ENCODE measurements at regions not wholly inside any gene's neighbourhood (a gene's known extent, or its start where the extent isn't known, plus 50 kb on each side); places are given as distances from the start of the nearest gene placed in this dataset.

DNA sequence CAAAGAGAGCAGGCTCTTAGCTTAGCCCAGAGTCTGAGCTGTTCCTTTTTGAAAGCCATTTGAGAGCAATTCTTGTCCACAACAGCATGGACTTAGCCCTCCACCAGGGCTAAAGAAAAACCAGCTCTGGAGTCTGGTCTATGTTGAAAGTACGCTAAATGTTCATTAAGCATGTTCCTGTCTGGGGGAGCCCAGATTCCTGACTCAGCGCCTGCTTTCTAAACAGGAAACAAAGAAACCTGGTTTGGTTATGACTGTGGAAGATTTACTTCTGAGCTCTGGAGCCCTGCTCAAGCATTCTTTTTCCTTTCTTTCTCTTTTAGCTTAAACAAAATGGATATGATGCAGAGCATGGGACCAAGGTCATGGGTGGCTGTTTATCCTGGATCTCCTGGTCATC is 279.8 kb downstream of the RBM43 start:
- H3K4me3 Mint-ChIP-seq (ENCODE audit: unreplicated experiment), result no peak overlapping the region
- TF ChIP-seq, protein P1, sequence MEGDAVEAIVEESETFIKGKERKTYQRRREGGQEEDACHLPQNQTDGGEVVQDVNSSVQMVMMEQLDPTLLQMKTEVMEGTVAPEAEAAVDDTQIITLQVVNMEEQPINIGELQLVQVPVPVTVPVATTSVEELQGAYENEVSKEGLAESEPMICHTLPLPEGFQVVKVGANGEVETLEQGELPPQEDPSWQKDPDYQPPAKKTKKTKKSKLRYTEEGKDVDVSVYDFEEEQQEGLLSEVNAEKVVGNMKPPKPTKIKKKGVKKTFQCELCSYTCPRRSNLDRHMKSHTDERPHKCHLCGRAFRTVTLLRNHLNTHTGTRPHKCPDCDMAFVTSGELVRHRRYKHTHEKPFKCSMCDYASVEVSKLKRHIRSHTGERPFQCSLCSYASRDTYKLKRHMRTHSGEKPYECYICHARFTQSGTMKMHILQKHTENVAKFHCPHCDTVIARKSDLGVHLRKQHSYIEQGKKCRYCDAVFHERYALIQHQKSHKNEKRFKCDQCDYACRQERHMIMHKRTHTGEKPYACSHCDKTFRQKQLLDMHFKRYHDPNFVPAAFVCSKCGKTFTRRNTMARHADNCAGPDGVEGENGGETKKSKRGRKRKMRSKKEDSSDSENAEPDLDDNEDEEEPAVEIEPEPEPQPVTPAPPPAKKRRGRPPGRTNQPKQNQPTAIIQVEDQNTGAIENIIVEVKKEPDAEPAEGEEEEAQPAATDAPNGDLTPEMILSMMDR (IDR thresholded peaks at IDR 0.05; ENCODE audit: insufficient read depth in 1 of 2, low read depth in 1 of 2, low read length in 1 of 2, severe bottlenecking in 1 of 2, unreplicated experiment in 1 of 2), result no peak
- CTCF ChIA-PET, result no interaction called here
- peaks cover 10% of the 10 kb centered on the region for H3K4me1 Mint-ChIP-seq (ENCODE audit: low read depth, unreplicated experiment)
- Histone ChIP-seq H3K9me3 (no peaks in the 10 kb centered on the region), H3K36me3 (ENCODE audit: control insufficient read depth, insufficient read depth, low read length) (no peaks in the 10 kb centered on the region), H3K4me3 (ENCODE audit: low read depth, low read length) (no peak overlapping the region), H3K27me3 (replicated peaks; ENCODE audit: control insufficient read depth, insufficient read depth, low read length) (no peaks in the 10 kb centered on the region), H3K4me1 (no peaks in the 10 kb centered on the region; the same call in 1 of the 2 replicates)
- intact Hi-C loops (cut with micrococcal nuclease; ENCODE audit: unreplicated experiment), result no loop called here
- H3K9me3 Mint-ChIP-seq (ENCODE audit: unreplicated experiment), result no peaks in the 10 kb centered on the region
- POLR2A ChIA-PET, result no interaction called here
- H3K27ac Mint-ChIP-seq (ENCODE audit: unreplicated experiment), result no peak overlapping the region
- DNase-seq, result peak in 1 of 2 experiments; percentile 2
- H3K27me3 Mint-ChIP-seq (ENCODE audit: insufficient read depth, unreplicated experiment), result no peaks in the 10 kb centered on the region
- BruUV-seq (replicated peaks), result no TSS peak
- no peaks in the 10 kb centered on the region for H3K36me3 Mint-ChIP-seq (ENCODE audit: insufficient read depth, unreplicated experiment)

DNA sequence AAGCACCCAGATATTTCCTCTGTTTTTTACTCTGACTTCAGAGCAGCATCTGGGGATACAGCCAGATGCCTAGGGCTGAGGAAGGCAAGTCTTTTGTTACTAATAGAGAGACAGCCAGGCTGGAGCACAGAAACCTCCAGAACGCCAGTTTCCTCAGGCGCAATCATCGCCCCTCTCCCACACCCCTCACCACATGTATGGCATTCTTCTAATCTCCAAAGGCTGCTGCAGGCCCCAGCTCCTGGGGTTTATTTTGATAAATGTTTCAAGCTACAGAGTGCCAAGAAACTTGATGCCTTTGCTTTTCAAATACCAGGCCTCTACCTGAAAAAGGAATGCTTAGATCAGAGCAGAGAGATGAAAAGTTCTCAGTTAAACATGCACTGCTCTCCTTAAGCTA is 283.6 kb downstream of the RBM43 start:
- Mint-ChIP-seq H3K36me3 (ENCODE audit: insufficient read depth, unreplicated experiment) (no peaks in the 10 kb centered on the region), H3K27me3 (ENCODE audit: insufficient read depth, unreplicated experiment) (no peaks in the 10 kb centered on the region), H3K4me3 (ENCODE audit: unreplicated experiment) (no peak overlapping the region), H3K27ac (ENCODE audit: unreplicated experiment) (no peak overlapping the region), H3K9me3 (ENCODE audit: unreplicated experiment) (no peaks in the 10 kb centered on the region), H3K4me1 (ENCODE audit: low read depth, unreplicated experiment) (peaks cover 10% of the 10 kb centered on the region)
- H3K9me3 ChIP-seq, result no peaks in the 10 kb centered on the region
- no TSS peak for BruUV-seq (replicated peaks)
- no peaks in the 10 kb centered on the region for H3K27me3 ChIP-seq (replicated peaks; ENCODE audit: control insufficient read depth, insufficient read depth, low read length)
- intact Hi-C loops (cut with micrococcal nuclease; ENCODE audit: unreplicated experiment), result no loop called here
- TF ChIP-seq, protein P1 (IDR thresholded peaks at IDR 0.05; ENCODE audit: insufficient read depth in 1 of 2, low read depth in 1 of 2, low read length in 1 of 2, severe bottlenecking in 1 of 2, unreplicated experiment in 1 of 2), result no peak
- no peak for DNase-seq
- no peaks in the 10 kb centered on the region for H3K36me3 ChIP-seq (ENCODE audit: control insufficient read depth, insufficient read depth, low read length)
- peaks cover 19% of the 10 kb centered on the region; the same call in 1 of the 2 replicates for H3K4me1 ChIP-seq
- POLR2A ChIA-PET, result no interaction called here
- CTCF ChIA-PET, result no interaction called here
- H3K4me3 ChIP-seq (ENCODE audit: low read depth, low read length), result no peak overlapping the region

DNA sequence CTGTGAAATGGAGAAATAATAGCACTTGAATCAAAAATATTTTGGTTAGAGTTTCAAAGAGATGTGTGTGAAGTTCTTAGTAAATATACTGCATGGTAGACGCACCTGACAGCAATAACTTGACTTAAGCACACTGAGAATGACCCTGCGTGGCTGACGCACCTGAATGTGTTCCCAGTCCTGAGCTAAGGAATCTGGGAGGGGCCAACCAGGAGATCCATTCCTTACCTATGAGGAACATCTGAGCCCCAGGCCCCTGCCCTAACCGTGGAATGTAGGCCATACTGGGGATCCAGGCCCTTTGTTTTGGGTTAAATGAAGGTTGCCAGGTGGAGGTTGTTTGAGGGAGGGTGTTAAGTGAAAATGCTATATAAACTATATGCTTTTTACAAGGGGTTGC is 284.4 kb downstream of the RBM43 start:
- intact Hi-C loops (cut with micrococcal nuclease; ENCODE audit: unreplicated experiment), result no loop called here
- Mint-ChIP-seq H3K9me3 (ENCODE audit: unreplicated experiment) (no peaks in the 10 kb centered on the region), H3K36me3 (ENCODE audit: insufficient read depth, unreplicated experiment) (no peaks in the 10 kb centered on the region), H3K4me1 (ENCODE audit: low read depth, unreplicated experiment) (peaks cover 5% of the 10 kb centered on the region), H3K27me3 (ENCODE audit: insufficient read depth, unreplicated experiment) (no peaks in the 10 kb centered on the region), H3K27ac (ENCODE audit: unreplicated experiment) (no peak overlapping the region), H3K4me3 (ENCODE audit: unreplicated experiment) (no peak overlapping the region)
- DNase-seq, result peak in 1 of 2 experiments; percentile 5
- CTCF ChIA-PET, result no interaction called here
- POLR2A ChIA-PET, result interaction anchor here (0.6 kb wide), 1 partner anchor 1376 kb away, joined by 10 read pairs; no protein-coding TSS in a partner anchor
- H3K4me3 ChIP-seq (ENCODE audit: low read depth, low read length), result no peak overlapping the region
- H3K36me3 ChIP-seq (ENCODE audit: control insufficient read depth, insufficient read depth, low read length), result no peaks in the 10 kb centered on the region
- no peaks in the 10 kb centered on the region for H3K27me3 ChIP-seq (replicated peaks; ENCODE audit: control insufficient read depth, insufficient read depth, low read length)
- no TSS peak for BruUV-seq (replicated peaks)
- TF ChIP-seq, protein P1 (IDR thresholded peaks at IDR 0.05; ENCODE audit: insufficient read depth in 1 of 2, low read depth in 1 of 2, low read length in 1 of 2, severe bottlenecking in 1 of 2, unreplicated experiment in 1 of 2), result no peak
- H3K9me3 ChIP-seq, result no peaks in the 10 kb centered on the region
- peaks cover 19% of the 10 kb centered on the region; the same call in 1 of the 2 replicates for H3K4me1 ChIP-seq
